Panc1 (cell line): ENCODE measurements at regions not wholly inside any gene's neighbourhood (a gene's known extent, or its start where the extent isn't known, plus 50 kb on each side); places are given as distances from the start of the nearest gene placed in this dataset.

Experiments used
- ATAC-seq: fragments of 200-7000 bp; cut with Tn5 transposase; 2 replicates; pipeline ENCODE4 v1.9.1; 2020; ENCODE audit warnings: mild to moderate bottlenecking, moderate library complexity
- BruUV-seq: library from RNA; stranded (reverse); fragments of 400-500 nt; replicated peaks from 2 replicates; lab custom pipeline; 2021; lab: Mats Ljungman, UMichigan
- CTCF ChIA-PET: fragments of 300-600 bp; sonication (Branson Sonifier 250); formaldehyde crosslinking; loops from one replicate; lab custom pipeline; 2022; ENCODE audit warnings: antibody characterized with exemption; lab: Charles Lee
- POLR2A ChIA-PET: fragments of 300-600 bp; sonication (Branson Sonifier 250); formaldehyde crosslinking; loops from one replicate; lab custom pipeline; 2022; ENCODE audit warnings: antibody characterized with exemption; lab: Charles Lee
- DNase-seq: peaks from one replicate; pipeline ENCODE4 v3.0.0-alpha.2; 2010; ENCODE audit warnings: low read depth, low spot score
- H3K27ac ChIP-seq: 2 replicates; pipeline ENCODE4 v1.5.1; 2011; ENCODE audit warnings: mild to moderate bottlenecking, low read length, inconsistent platforms
- H3K27me3 ChIP-seq: fragments of 200-500 bp; sonication (Bioruptor generic); 2 replicates; pipeline ENCODE4 v1.6.0; 2014; ENCODE audit warnings: low read length, inconsistent platforms; ENCODE audit not compliant: control insufficient read depth, insufficient read depth
- H3K36me3 ChIP-seq: fragments of 200-500 bp; sonication (Bioruptor generic); 2 replicates; pipeline ENCODE4 v1.5.1; 2014; ENCODE audit warnings: inconsistent platforms, mild to moderate bottlenecking, low read length, moderate library complexity; ENCODE audit not compliant: control insufficient read depth, insufficient read depth
- H3K4me1 ChIP-seq: 2 replicates; pipeline ENCODE4 v1.5.1; 2011; ENCODE audit warnings: inconsistent platforms, mild to moderate bottlenecking, low read length, moderate library complexity; ENCODE audit not compliant: control insufficient read depth, insufficient read depth
- H3K4me3 ChIP-seq, 2 experiments: 2 replicates each; pipeline ENCODE4 v1.5.1; 2011 to 2012; ENCODE audit warnings: low read depth in 2 of 2, low read length in 2 of 2, mild to moderate bottlenecking in 2 of 2, inconsistent platforms in 1 of 2, moderate library complexity in 1 of 2
- H3K9me3 ChIP-seq: fragments of 200-500 bp; sonication (Bioruptor generic); 2 replicates; pipeline ENCODE4 v1.5.1; 2014; ENCODE audit warnings: low read depth, mild to moderate bottlenecking, inconsistent platforms, low read length, moderate library complexity; ENCODE audit not compliant: control insufficient read depth, insufficient read depth
- CTCF ChIP-seq: fragments of 450-650 bp; IDR thresholded peaks from 2 replicates; pipeline ENCODE4 v1.5.1; 2017; ENCODE audit warnings: mild to moderate bottlenecking
- POLR2AphosphoS5 ChIP-seq: IDR thresholded peaks from 2 replicates; pipeline ENCODE4 v1.6.1; 2012; ENCODE audit warnings: mild to moderate bottlenecking, low read depth, low read length, moderate library complexity
- REST ChIP-seq, 2 experiments: IDR thresholded peaks; 2 replicates each; pipeline ENCODE4 v1.6.1; 2011 to 2012; ENCODE audit warnings: low read depth in 2 of 2, control low read depth in 1 of 2, low read length in 1 of 2, mild to moderate bottlenecking in 1 of 2, moderate library complexity in 1 of 2; ENCODE audit not compliant: insufficient read depth in 1 of 2
- SIN3A ChIP-seq: IDR thresholded peaks from 2 replicates; pipeline ENCODE4 v1.6.1; 2012; ENCODE audit warnings: low read depth, mild to moderate bottlenecking, low read length, moderate library complexity, borderline replicate concordance; ENCODE audit not compliant: insufficient read depth
- TCF7L2 ChIP-seq: IDR thresholded peaks from 2 replicates; pipeline ENCODE4 v1.6.1; 2011; ENCODE audit warnings: mild to moderate bottlenecking, low read depth, low read length, inconsistent platforms
- in situ Hi-C: cut with HindIII; loops from 2 replicates; pipeline ENCODE4 v1.10.0; 2016; ENCODE audit warnings: low sequenced_read_pairs, low pct_unique_long_range_greater_than_20kb
- intact Hi-C: fragments of 100-400 bp; cut with micrococcal nuclease; formaldehyde crosslinking; loops from one replicate; pipeline ENCODE4 v1.10.0; 2022; ENCODE audit not compliant: unreplicated experiment

GRCh38 chr6:23505026-23505425, 621.0 kb upstream of the NRSN1 start:
- no peak overlapping the region for H3K4me3 ChIP-seq
- ATAC-seq (no peak), DNase-seq (no peak)
- BruUV-seq: no TSS peak
- no peak overlapping the region for H3K27ac ChIP-seq
- in situ Hi-C loops: no loop called here
- no peaks in the 10 kb centered on the region for H3K9me3 ChIP-seq
- H3K36me3 ChIP-seq: no peaks in the 10 kb centered on the region
- ChIA-PET CTCF (no interaction called here), POLR2A (no interaction called here)
- TF ChIP-seq REST (IDR thresholded peaks at IDR 0.05; ENCODE audit: insufficient read depth in 1 of 2, low read depth in 2 of 2, low read length in 1 of 2) (no peak), TCF7L2 (no peak), POLR2AphosphoS5 (no peak), SIN3A (no peak), CTCF (no peak)
- H3K4me1 ChIP-seq: no peaks in the 10 kb centered on the region
- no peaks in the 10 kb centered on the region for H3K27me3 ChIP-seq
- intact Hi-C loops: no loop called here

- intact Hi-C loops: no loop called here
- in situ Hi-C loops: no loop called here
- Histone ChIP-seq H3K4me3 (no peak overlapping the region), H3K9me3 (no peaks in the 10 kb centered on the region), H3K27ac (no peak overlapping the region), H3K4me1 (no peaks in the 10 kb centered on the region), H3K36me3 (no peaks in the 10 kb centered on the region), H3K27me3 (no peaks in the 10 kb centered on the region)
- ChIA-PET POLR2A (no interaction called here), CTCF (no interaction called here)
- BruUV-seq: no TSS peak
- no peak for ATAC-seq
- no peak for TF ChIP-seq REST (IDR thresholded peaks at IDR 0.05; ENCODE audit: insufficient read depth in 1 of 2, low read depth in 2 of 2, low read length in 1 of 2)
- TF ChIP-seq SIN3A: no peak
- no peak for TF ChIP-seq TCF7L2
- TF ChIP-seq POLR2AphosphoS5: no peak
- TF ChIP-seq CTCF: no peak
- DNase-seq: no peak
Observed at GRCh38 chr6:23510778-23511510, 615.1 kb upstream of the NRSN1 start.
